ENCODE measurements at regions not wholly inside any gene's neighbourhood (a gene's known extent, or its start where the extent isn't known, plus 50 kb on each side); places are given as distances from the start of the nearest gene placed in this dataset.

- intact Hi-C loops (cut with micrococcal nuclease; ENCODE audit: unreplicated experiment), result no loop called here
- Histone ChIP-seq H3K4me3 (ENCODE audit: low read depth, low read length) (no peak overlapping the region), H3K4me1 (no peaks in the 10 kb centered on the region), H3K27me3 (replicated peaks; ENCODE audit: control insufficient read depth, insufficient read depth, low read length) (no peaks in the 10 kb centered on the region), H3K36me3 (ENCODE audit: control insufficient read depth, insufficient read depth, low read length) (no peaks in the 10 kb centered on the region), H3K9me3 (no peaks in the 10 kb centered on the region)
- Mint-ChIP-seq H3K4me1 (ENCODE audit: low read depth, unreplicated experiment) (no peaks in the 10 kb centered on the region), H3K4me3 (ENCODE audit: unreplicated experiment) (no peak overlapping the region), H3K27me3 (ENCODE audit: insufficient read depth, unreplicated experiment) (peaks cover 5% of the 10 kb centered on the region), H3K36me3 (ENCODE audit: insufficient read depth, unreplicated experiment) (no peaks in the 10 kb centered on the region), H3K27ac (ENCODE audit: unreplicated experiment) (no peak overlapping the region), H3K9me3 (ENCODE audit: unreplicated experiment) (no peaks in the 10 kb centered on the region)
- DNase-seq, result no peak
- ChIA-PET POLR2A (no interaction called here), CTCF (no interaction called here)
- no TSS peak for BruUV-seq (replicated peaks)
- no peak for TF ChIP-seq CTCF (IDR thresholded peaks at IDR 0.05; ENCODE audit: insufficient read depth in 1 of 2, low read depth in 1 of 2, low read length in 1 of 2, severe bottlenecking in 1 of 2, unreplicated experiment in 1 of 2)
Observed at GRCh38 chr16:26724189-26724588, 342.5 kb upstream of the C16orf82 start.

GRCh38 chr16:26727848-26728247 is 338.9 kb upstream of the C16orf82 start:
- H3K27ac Mint-ChIP-seq (ENCODE audit: unreplicated experiment), result no peak overlapping the region
- no peaks in the 10 kb centered on the region for H3K36me3 Mint-ChIP-seq (ENCODE audit: insufficient read depth, unreplicated experiment)
- DNase-seq, result no peak
- POLR2A ChIA-PET, result no interaction called here
- Histone ChIP-seq H3K9me3 (no peaks in the 10 kb centered on the region), H3K27me3 (replicated peaks; ENCODE audit: control insufficient read depth, insufficient read depth, low read length) (no peaks in the 10 kb centered on the region), H3K36me3 (ENCODE audit: control insufficient read depth, insufficient read depth, low read length) (no peaks in the 10 kb centered on the region), H3K4me1 (no peaks in the 10 kb centered on the region), H3K4me3 (ENCODE audit: low read depth, low read length) (no peak overlapping the region)
- no TSS peak for BruUV-seq (replicated peaks)
- CTCF ChIA-PET, result no interaction called here
- H3K4me1 Mint-ChIP-seq (ENCODE audit: low read depth, unreplicated experiment), result no peaks in the 10 kb centered on the region
- H3K27me3 Mint-ChIP-seq (ENCODE audit: insufficient read depth, unreplicated experiment), result peaks cover 11% of the 10 kb centered on the region
- no peak overlapping the region for H3K4me3 Mint-ChIP-seq (ENCODE audit: unreplicated experiment)
- no peaks in the 10 kb centered on the region for H3K9me3 Mint-ChIP-seq (ENCODE audit: unreplicated experiment)
- intact Hi-C loops (cut with micrococcal nuclease; ENCODE audit: unreplicated experiment), result no loop called here
- TF ChIP-seq CTCF (IDR thresholded peaks at IDR 0.05; ENCODE audit: insufficient read depth in 1 of 2, low read depth in 1 of 2, low read length in 1 of 2, severe bottlenecking in 1 of 2, unreplicated experiment in 1 of 2), result no peak

- no peak overlapping the region for H3K27ac Mint-ChIP-seq (ENCODE audit: unreplicated experiment)
- no peaks in the 10 kb centered on the region for H3K36me3 ChIP-seq (ENCODE audit: control insufficient read depth, insufficient read depth, low read length)
- ChIA-PET CTCF (no interaction called here), POLR2A (no interaction called here)
- peaks cover 11% of the 10 kb centered on the region for H3K27me3 Mint-ChIP-seq (ENCODE audit: insufficient read depth, unreplicated experiment)
- no peak for TF ChIP-seq CTCF (IDR thresholded peaks at IDR 0.05; ENCODE audit: insufficient read depth in 1 of 2, low read depth in 1 of 2, low read length in 1 of 2, severe bottlenecking in 1 of 2, unreplicated experiment in 1 of 2)
- no peaks in the 10 kb centered on the region for H3K27me3 ChIP-seq (replicated peaks; ENCODE audit: control insufficient read depth, insufficient read depth, low read length)
- H3K4me1 Mint-ChIP-seq (ENCODE audit: low read depth, unreplicated experiment), result no peaks in the 10 kb centered on the region
- no peak for DNase-seq
- no peaks in the 10 kb centered on the region for H3K36me3 Mint-ChIP-seq (ENCODE audit: insufficient read depth, unreplicated experiment)
- intact Hi-C loops (cut with micrococcal nuclease; ENCODE audit: unreplicated experiment), result no loop called here
- H3K4me3 Mint-ChIP-seq (ENCODE audit: unreplicated experiment), result no peak overlapping the region
- no peaks in the 10 kb centered on the region for H3K9me3 ChIP-seq
- BruUV-seq (replicated peaks), result no TSS peak
- no peaks in the 10 kb centered on the region for H3K9me3 Mint-ChIP-seq (ENCODE audit: unreplicated experiment)
- H3K4me3 ChIP-seq (ENCODE audit: low read depth, low read length), result no peak overlapping the region
- H3K4me1 ChIP-seq, result no peaks in the 10 kb centered on the region
Observed at GRCh38 chr16:26729951-26730541, 336.7 kb upstream of the C16orf82 start.
